ENCODE measurements at regions not wholly inside any gene's neighbourhood (a gene's known extent, or its start where the extent isn't known, plus 50 kb on each side); places are given as distances from the start of the nearest gene placed in this dataset.

GRCh38 chr22:48496226-48496845, 1331.3 kb downstream of the BRD1 start:
- no peak for DNase-seq (ENCODE audit: low spot score)
- no peak for TF ChIP-seq CTCF (IDR thresholded peaks at IDR 0.05)
- no peak overlapping the region for H3K27ac ChIP-seq
- no peak overlapping the region for H3K4me3 ChIP-seq

GRCh38 chr22:48495751-48496080, 1332.0 kb downstream of the BRD1 start:
- H3K27ac ChIP-seq: no peak overlapping the region
- DNase-seq (ENCODE audit: low spot score): no peak
- no peak for TF ChIP-seq CTCF (IDR thresholded peaks at IDR 0.05)
- H3K4me3 ChIP-seq: no peak overlapping the region

- Histone ChIP-seq H3K27ac (no peak overlapping the region), H3K4me3 (no peak overlapping the region)
- no peak for TF ChIP-seq CTCF (IDR thresholded peaks at IDR 0.05)
- DNase-seq (ENCODE audit: low spot score): no peak
These were observed 1332.5 kb downstream of the BRD1 start for GRCh38 chr22:48494968-48495750.

- Histone ChIP-seq H3K4me3 (no peak overlapping the region), H3K27ac (no peak overlapping the region)
- TF ChIP-seq CTCF (IDR thresholded peaks at IDR 0.05): no peak
- DNase-seq (ENCODE audit: low spot score): no peak
These were observed 1333.3 kb downstream of the BRD1 start for GRCh38 chr22:48494256-48494967.

GRCh38 chr22:48493733-48494132, 1333.9 kb downstream of the BRD1 start:
- TF ChIP-seq CTCF (IDR thresholded peaks at IDR 0.05): no peak
- DNase-seq (ENCODE audit: low spot score): no peak
- Histone ChIP-seq H3K27ac (no peak overlapping the region), H3K4me3 (no peak overlapping the region)

- H3K27ac ChIP-seq: no peak overlapping the region
- DNase-seq (ENCODE audit: low spot score): no peak
- TF ChIP-seq CTCF (IDR thresholded peaks at IDR 0.05): no peak
- no peak overlapping the region for H3K4me3 ChIP-seq
These were observed 1335.0 kb downstream of the BRD1 start for GRCh38 chr22:48492366-48493320.
